ENCODE measurements at regions not wholly inside any gene's neighbourhood (a gene's known extent, or its start where the extent isn't known, plus 50 kb on each side); places are given as distances from the start of the nearest gene placed in this dataset.
A peak's percentile ranks its signal among the peaks of the same experiment; 100 is the strongest.

GRCh38 chr3:64422932-64423331 lies 197.7 kb upstream of the PRICKLE2 start:
- H3K4me2 ChIP-seq (ENCODE audit: low read length), result no peak overlapping the region
- no peak for DNase-seq
- H4K91ac ChIP-seq (ENCODE audit: low read depth, low read length), result no peak overlapping the region
- H3K4ac ChIP-seq (ENCODE audit: low read depth, low read length), result no peak overlapping the region
- no peak overlapping the region for H3K4me3 ChIP-seq (ENCODE audit: low read depth, low read length)
- no peak overlapping the region for H2BK5ac ChIP-seq (ENCODE audit: low read depth, low read length, poor library complexity)
- no peak overlapping the region for H3K23ac ChIP-seq (ENCODE audit: low read length)
- no peak overlapping the region for H4K12ac ChIP-seq (ENCODE audit: low read depth, low read length)
- no peaks in the 10 kb centered on the region for H3K36me3 ChIP-seq (ENCODE audit: control insufficient read depth in 1 of 2, insufficient read depth in 2 of 2, low read length in 2 of 2)
- no peak overlapping the region for H3K27ac ChIP-seq (ENCODE audit: low read depth, low read length)
- H3K14ac ChIP-seq (ENCODE audit: low read length), result no peak overlapping the region
- H3K9me3 ChIP-seq (ENCODE audit: insufficient read depth, low read depth, low read length), result no peaks in the 10 kb centered on the region
- peaks cover 0 to 10% of the 10 kb centered on the region in 2 experiments for H3K4me1 ChIP-seq (ENCODE audit: control insufficient read depth in 1 of 2, insufficient read depth in 2 of 2, low read length in 2 of 2)
- no peak overlapping the region for H3K18ac ChIP-seq (ENCODE audit: low read length)
- no peak overlapping the region for H2AFZ ChIP-seq (ENCODE audit: insufficient read depth, low read length, poor library complexity)
- no peak overlapping the region for H2BK120ac ChIP-seq (ENCODE audit: insufficient read depth, low read length, poor library complexity)
- H2BK12ac ChIP-seq (ENCODE audit: low read length), result no peak overlapping the region
- H3K27me3 ChIP-seq (ENCODE audit: insufficient read depth, low read length), result no peaks in the 10 kb centered on the region
- no peak overlapping the region for H3K9ac ChIP-seq (ENCODE audit: low read length)
- H3K79me2 ChIP-seq (ENCODE audit: control insufficient read depth, insufficient read depth, low read length, poor library complexity), result no peaks in the 10 kb centered on the region
- H3K79me1 ChIP-seq (ENCODE audit: low read length), result peaks cover 1% of the 10 kb centered on the region
- H2AK5ac ChIP-seq (ENCODE audit: low read length), result no peak overlapping the region
- no peak overlapping the region for H4K8ac ChIP-seq (ENCODE audit: low read depth, low read length)
- no CpG with 5 or more reads among the region's 4 CpGs for WGBS (ENCODE audit: extremely low coverage, insufficient coverage, insufficient read length)

GRCh38 chr3:64422192-64422591 lies 196.9 kb upstream of the PRICKLE2 start:
- WGBS (ENCODE audit: extremely low coverage, insufficient coverage, insufficient read length), result no CpG with 5 or more reads among the region's 7 CpGs

GRCh38 chr3:64417816-64418215 lies 192.6 kb upstream of the PRICKLE2 start:
- Histone ChIP-seq H3K4ac (ENCODE audit: low read depth, low read length) (no peak overlapping the region), H3K4me3 (ENCODE audit: low read depth, low read length) (no peak overlapping the region), H3K18ac (ENCODE audit: low read length) (no peak overlapping the region), H3K14ac (ENCODE audit: low read length) (no peak overlapping the region), H3K79me2 (ENCODE audit: control insufficient read depth, insufficient read depth, low read length, poor library complexity) (no peaks in the 10 kb centered on the region), H2BK12ac (ENCODE audit: low read length) (no peak overlapping the region), H4K12ac (ENCODE audit: low read depth, low read length) (no peak overlapping the region), H4K8ac (ENCODE audit: low read depth, low read length) (no peak overlapping the region), H3K4me2 (ENCODE audit: low read length) (no peak overlapping the region), H4K91ac (ENCODE audit: low read depth, low read length) (no peak overlapping the region), H2BK5ac (ENCODE audit: low read depth, low read length, poor library complexity) (no peak overlapping the region), H2BK120ac (ENCODE audit: insufficient read depth, low read length, poor library complexity) (no peak overlapping the region), H2AFZ (ENCODE audit: insufficient read depth, low read length, poor library complexity) (no peak overlapping the region), H3K79me1 (ENCODE audit: low read length) (peaks cover 12% of the 10 kb centered on the region), H3K36me3 (ENCODE audit: control insufficient read depth in 1 of 2, insufficient read depth in 2 of 2, low read length in 2 of 2) (no peaks in the 10 kb centered on the region), H3K27ac (ENCODE audit: low read depth, low read length) (no peak overlapping the region), H3K4me1 (ENCODE audit: control insufficient read depth in 1 of 2, insufficient read depth in 2 of 2, low read length in 2 of 2) (peaks cover 7 to 14% of the 10 kb centered on the region in 2 experiments), H3K27me3 (ENCODE audit: insufficient read depth, low read length) (no peaks in the 10 kb centered on the region), H3K9me3 (ENCODE audit: insufficient read depth, low read depth, low read length) (no peaks in the 10 kb centered on the region), H2AK5ac (ENCODE audit: low read length) (no peak overlapping the region), H3K9ac (ENCODE audit: low read length) (no peak overlapping the region), H3K23ac (ENCODE audit: low read length) (no peak overlapping the region)
- no peak for DNase-seq
- WGBS (ENCODE audit: extremely low coverage, insufficient coverage, insufficient read length), result no CpG with 5 or more reads among the region's 4 CpGs

More at GRCh38 chr3:64422192-64422591, 196.9 kb upstream of the PRICKLE2 start:
- peaks cover 1% of the 10 kb centered on the region for H3K79me1 ChIP-seq (ENCODE audit: low read length)
- H3K9me3 ChIP-seq (ENCODE audit: insufficient read depth, low read depth, low read length), result no peaks in the 10 kb centered on the region
- no peaks in the 10 kb centered on the region for H3K27me3 ChIP-seq (ENCODE audit: insufficient read depth, low read length)
- H4K8ac ChIP-seq (ENCODE audit: low read depth, low read length), result no peak overlapping the region
- H3K4me3 ChIP-seq (ENCODE audit: low read depth, low read length), result no peak overlapping the region
- H3K27ac ChIP-seq (ENCODE audit: low read depth, low read length), result no peak overlapping the region
- H3K14ac ChIP-seq (ENCODE audit: low read length), result no peak overlapping the region
- H2BK5ac ChIP-seq (ENCODE audit: low read depth, low read length, poor library complexity), result no peak overlapping the region
- no peak overlapping the region for H4K12ac ChIP-seq (ENCODE audit: low read depth, low read length)
- no peak overlapping the region for H3K4me2 ChIP-seq (ENCODE audit: low read length)
- H4K91ac ChIP-seq (ENCODE audit: low read depth, low read length), result no peak overlapping the region
- H2BK12ac ChIP-seq (ENCODE audit: low read length), result no peak overlapping the region
- H3K4ac ChIP-seq (ENCODE audit: low read depth, low read length), result no peak overlapping the region
- no peak overlapping the region for H3K23ac ChIP-seq (ENCODE audit: low read length)
- H3K9ac ChIP-seq (ENCODE audit: low read length), result no peak overlapping the region
- H3K18ac ChIP-seq (ENCODE audit: low read length), result no peak overlapping the region
- H2AK5ac ChIP-seq (ENCODE audit: low read length), result no peak overlapping the region
- DNase-seq, result no peak
- no peaks in the 10 kb centered on the region for H3K79me2 ChIP-seq (ENCODE audit: control insufficient read depth, insufficient read depth, low read length, poor library complexity)
- H3K4me1 ChIP-seq (ENCODE audit: control insufficient read depth in 1 of 2, insufficient read depth in 2 of 2, low read length in 2 of 2), result peaks cover 0 to 12% of the 10 kb centered on the region in 2 experiments
- H3K36me3 ChIP-seq (ENCODE audit: control insufficient read depth in 1 of 2, insufficient read depth in 2 of 2, low read length in 2 of 2), result no peaks in the 10 kb centered on the region
- no peak overlapping the region for H2AFZ ChIP-seq (ENCODE audit: insufficient read depth, low read length, poor library complexity)
- no peak overlapping the region for H2BK120ac ChIP-seq (ENCODE audit: insufficient read depth, low read length, poor library complexity)

- H2BK5ac ChIP-seq (ENCODE audit: low read depth, low read length, poor library complexity), result peak overlapping the region; percentile 28
- no peak overlapping the region for H2AFZ ChIP-seq (ENCODE audit: insufficient read depth, low read length, poor library complexity)
- H4K8ac ChIP-seq (ENCODE audit: low read depth, low read length), result peak overlapping the region; percentile 68
- peak overlapping the region; percentile 13 for H2BK12ac ChIP-seq (ENCODE audit: low read length)
- peak overlapping the region; percentile 82 for H3K14ac ChIP-seq (ENCODE audit: low read length)
- H3K27ac ChIP-seq (ENCODE audit: low read depth, low read length), result no peak overlapping the region
- WGBS (ENCODE audit: extremely low coverage, insufficient coverage, insufficient read length), result 100% methylated on average over 1 of the region's 7 CpGs
- H3K79me1 ChIP-seq (ENCODE audit: low read length), result peaks cover 25% of the 10 kb centered on the region
- no peak overlapping the region for H3K23ac ChIP-seq (ENCODE audit: low read length)
- peak overlapping the region; percentile 16 for H3K4me2 ChIP-seq (ENCODE audit: low read length)
- no peak overlapping the region for H3K9ac ChIP-seq (ENCODE audit: low read length)
- peak overlapping the region; percentile 25 for H3K18ac ChIP-seq (ENCODE audit: low read length)
- peaks cover 15 to 22% of the 10 kb centered on the region in 2 experiments for H3K4me1 ChIP-seq (ENCODE audit: control insufficient read depth in 1 of 2, insufficient read depth in 2 of 2, low read length in 2 of 2)
- peak overlapping the region; percentile 71 for H4K91ac ChIP-seq (ENCODE audit: low read depth, low read length)
- no peak overlapping the region for H2AK5ac ChIP-seq (ENCODE audit: low read length)
- no peaks in the 10 kb centered on the region for H3K36me3 ChIP-seq (ENCODE audit: control insufficient read depth in 1 of 2, insufficient read depth in 2 of 2, low read length in 2 of 2)
- no peak overlapping the region for H3K4ac ChIP-seq (ENCODE audit: low read depth, low read length)
- no peak overlapping the region for H3K4me3 ChIP-seq (ENCODE audit: low read depth, low read length)
- no peak for DNase-seq
- no peaks in the 10 kb centered on the region for H3K79me2 ChIP-seq (ENCODE audit: control insufficient read depth, insufficient read depth, low read length, poor library complexity)
- H3K9me3 ChIP-seq (ENCODE audit: insufficient read depth, low read depth, low read length), result no peaks in the 10 kb centered on the region
- H2BK120ac ChIP-seq (ENCODE audit: insufficient read depth, low read length, poor library complexity), result peak overlapping the region; percentile 23
- H4K12ac ChIP-seq (ENCODE audit: low read depth, low read length), result no peak overlapping the region
- H3K27me3 ChIP-seq (ENCODE audit: insufficient read depth, low read length), result no peaks in the 10 kb centered on the region
Measured at GRCh38 chr3:64414043-64414442, 188.8 kb upstream of the PRICKLE2 start.

Measured in trophoblast cell (in vitro differentiated cells and primary cell).